ENCODE measurements at regions not wholly inside any gene's neighbourhood (a gene's known extent, or its start where the extent isn't known, plus 50 kb on each side); places are given as distances from the start of the nearest gene placed in this dataset.
A peak's percentile ranks its signal among the peaks of the same experiment; 100 is the strongest.

DNA sequence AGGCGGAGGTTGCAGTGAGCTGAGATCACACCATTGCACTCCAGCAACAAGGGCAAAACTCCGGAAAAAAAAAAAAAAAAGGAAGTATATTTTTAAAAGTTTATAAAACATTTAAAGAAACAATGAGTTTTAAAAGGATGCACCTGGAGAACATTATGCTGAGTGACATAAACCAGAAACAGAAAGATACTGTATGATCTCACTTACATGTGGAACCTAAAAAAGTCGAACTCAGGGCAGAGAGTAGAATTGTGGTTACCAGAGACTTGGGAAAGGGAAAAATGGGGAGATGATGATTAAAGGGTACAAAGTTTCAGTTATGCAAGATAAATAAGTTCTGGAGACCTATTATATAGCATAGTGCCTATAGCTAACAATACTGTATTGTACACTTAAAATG lies 52.8 kb upstream of the RTN4 start:
- intact Hi-C loops (cut with micrococcal nuclease; ENCODE audit: unreplicated experiment) = no loop called here
- FAIRE-seq = no peak
- no peak overlapping the region for H3K27ac ChIP-seq (ENCODE audit: extremely low read length, insufficient read depth, low read length)
- no peaks in the 10 kb centered on the region for H3K9me3 ChIP-seq (ENCODE audit: low read length)
- in situ Hi-C loops (cut with HindIII; ENCODE audit: extremely low pct_ligation_motif_present, low pct_unique_long_range_greater_than_20kb) = no loop called here
- CTCF ChIA-PET (ENCODE audit: low intra/inter-chr PET ratio, low total read pairs) = no interaction called here
- DNase-seq (ENCODE audit: low spot score) = peak; percentile 24
- ATAC-seq = no peak
- H3K79me2 ChIP-seq (ENCODE audit: insufficient read depth, low read length) = no peaks in the 10 kb centered on the region
- no peaks in the 10 kb centered on the region for H3K27me3 ChIP-seq (ENCODE audit: control insufficient read depth in 1 of 2, insufficient read depth in 2 of 2, low read length in 2 of 2)
- H3K36me3 ChIP-seq (replicated peaks in 1 of 2; ENCODE audit: control insufficient read depth in 1 of 2, insufficient read depth in 2 of 2, low read length in 2 of 2) = no peaks in the 10 kb centered on the region
- H2AFZ ChIP-seq (ENCODE audit: low read length) = no peak overlapping the region
- no peaks in the 10 kb centered on the region for H4K20me1 ChIP-seq (ENCODE audit: insufficient read depth, low read length)
- no peak overlapping the region for H3K4me3 ChIP-seq (replicated peaks in 1 of 3; ENCODE audit: insufficient read depth in 1 of 3, low read depth in 2 of 3, low read length in 3 of 3)
- TF ChIP-seq, protein P1, sequence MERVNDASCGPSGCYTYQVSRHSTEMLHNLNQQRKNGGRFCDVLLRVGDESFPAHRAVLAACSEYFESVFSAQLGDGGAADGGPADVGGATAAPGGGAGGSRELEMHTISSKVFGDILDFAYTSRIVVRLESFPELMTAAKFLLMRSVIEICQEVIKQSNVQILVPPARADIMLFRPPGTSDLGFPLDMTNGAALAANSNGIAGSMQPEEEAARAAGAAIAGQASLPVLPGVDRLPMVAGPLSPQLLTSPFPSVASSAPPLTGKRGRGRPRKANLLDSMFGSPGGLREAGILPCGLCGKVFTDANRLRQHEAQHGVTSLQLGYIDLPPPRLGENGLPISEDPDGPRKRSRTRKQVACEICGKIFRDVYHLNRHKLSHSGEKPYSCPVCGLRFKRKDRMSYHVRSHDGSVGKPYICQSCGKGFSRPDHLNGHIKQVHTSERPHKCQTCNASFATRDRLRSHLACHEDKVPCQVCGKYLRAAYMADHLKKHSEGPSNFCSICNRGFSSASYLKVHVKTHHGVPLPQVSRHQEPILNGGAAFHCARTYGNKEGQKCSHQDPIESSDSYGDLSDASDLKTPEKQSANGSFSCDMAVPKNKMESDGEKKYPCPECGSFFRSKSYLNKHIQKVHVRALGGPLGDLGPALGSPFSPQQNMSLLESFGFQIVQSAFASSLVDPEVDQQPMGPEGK (CRISPR knock-in tag; IDR thresholded peaks at IDR 0.05) = no peak
- TF ChIP-seq, protein P2, sequence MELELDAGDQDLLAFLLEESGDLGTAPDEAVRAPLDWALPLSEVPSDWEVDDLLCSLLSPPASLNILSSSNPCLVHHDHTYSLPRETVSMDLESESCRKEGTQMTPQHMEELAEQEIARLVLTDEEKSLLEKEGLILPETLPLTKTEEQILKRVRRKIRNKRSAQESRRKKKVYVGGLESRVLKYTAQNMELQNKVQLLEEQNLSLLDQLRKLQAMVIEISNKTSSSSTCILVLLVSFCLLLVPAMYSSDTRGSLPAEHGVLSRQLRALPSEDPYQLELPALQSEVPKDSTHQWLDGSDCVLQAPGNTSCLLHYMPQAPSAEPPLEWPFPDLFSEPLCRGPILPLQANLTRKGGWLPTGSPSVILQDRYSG (CRISPR knock-in tag; IDR thresholded peaks at IDR 0.05) = no peak
- no peak for TF ChIP-seq ELF3 (CRISPR knock-in tag; IDR thresholded peaks at IDR 0.05)
- no peak for TF ChIP-seq FOSL1 (CRISPR knock-in tag; IDR thresholded peaks at IDR 0.05; ENCODE audit: borderline replicate concordance)
- no peak for TF ChIP-seq ZFP62 (CRISPR knock-in tag; IDR thresholded peaks at IDR 0.05)
- peaks cover 21% of the 10 kb centered on the region for H3K4me1 ChIP-seq (ENCODE audit: insufficient read depth, low read length)
- H3K9ac ChIP-seq (ENCODE audit: insufficient read depth, low read depth, low read length) = no peak overlapping the region
- no TSS peak for BruUV-seq (replicated peaks)
- no peak overlapping the region for H3K4me2 ChIP-seq (ENCODE audit: low read depth, low read length)
- 49% methylated on average over 3 of the region's 3 CpGs for WGBS (ENCODE audit: low lambda C conversion rate)
- POLR2A ChIA-PET = no interaction called here

DNA sequence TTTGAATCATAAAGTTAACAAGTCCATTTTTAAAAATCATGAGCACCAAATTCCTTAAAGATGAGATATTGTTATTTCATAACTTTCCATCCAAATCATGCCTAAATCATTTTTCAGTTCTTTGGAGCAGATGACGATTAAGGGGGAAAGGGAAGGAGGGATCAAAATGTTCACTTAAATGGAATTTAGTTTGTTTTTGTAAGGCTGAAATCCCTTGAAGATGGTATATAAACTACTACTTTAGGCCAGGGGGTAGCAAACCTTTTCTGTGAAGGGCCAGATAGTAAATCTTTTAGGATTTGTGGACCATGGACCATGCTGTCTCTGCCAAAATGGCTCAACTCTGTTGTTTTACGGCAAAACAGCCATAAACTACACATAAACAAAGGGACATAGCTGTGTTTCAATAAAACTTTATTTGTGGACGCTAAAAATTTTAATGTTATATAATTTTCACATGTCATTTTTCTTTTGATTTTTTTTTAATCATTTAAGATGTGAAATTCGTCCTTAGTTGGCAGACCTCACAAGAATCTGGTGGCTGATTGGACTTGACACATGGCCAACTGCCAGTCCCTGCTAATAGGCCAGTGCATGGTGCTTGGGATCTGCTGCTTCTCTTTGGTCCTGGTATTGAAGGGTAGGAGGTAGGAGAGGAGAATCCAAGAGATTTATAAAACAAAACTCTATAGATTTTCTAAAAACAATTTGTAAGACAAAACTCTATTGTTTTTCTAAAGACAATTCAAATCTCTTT lies 52.0 kb upstream of the RTN4 start:
- Histone ChIP-seq H3K4me2 (ENCODE audit: low read depth, low read length) (no peak overlapping the region), H3K4me3 (replicated peaks in 1 of 3; ENCODE audit: insufficient read depth in 1 of 3, low read depth in 2 of 3, low read length in 3 of 3) (no peak overlapping the region), H4K20me1 (ENCODE audit: insufficient read depth, low read length) (no peaks in the 10 kb centered on the region), H3K79me2 (ENCODE audit: insufficient read depth, low read length) (no peaks in the 10 kb centered on the region), H2AFZ (ENCODE audit: low read length) (no peak overlapping the region), H3K4me1 (ENCODE audit: insufficient read depth, low read length) (peaks cover 21% of the 10 kb centered on the region), H3K27me3 (ENCODE audit: control insufficient read depth in 1 of 2, insufficient read depth in 2 of 2, low read length in 2 of 2) (no peaks in the 10 kb centered on the region), H3K36me3 (replicated peaks in 1 of 2; ENCODE audit: control insufficient read depth in 1 of 2, insufficient read depth in 2 of 2, low read length in 2 of 2) (no peaks in the 10 kb centered on the region), H3K27ac (ENCODE audit: extremely low read length, insufficient read depth, low read length) (no peak overlapping the region), H3K9me3 (ENCODE audit: low read length) (no peaks in the 10 kb centered on the region), H3K9ac (ENCODE audit: insufficient read depth, low read depth, low read length) (no peak overlapping the region)
- in situ Hi-C loops (cut with HindIII; ENCODE audit: extremely low pct_ligation_motif_present, low pct_unique_long_range_greater_than_20kb) (no loop called here), intact Hi-C loops (cut with micrococcal nuclease; ENCODE audit: unreplicated experiment) (no loop called here)
- FAIRE-seq = no peak
- ATAC-seq = no peak
- no TSS peak for BruUV-seq (replicated peaks)
- ChIA-PET CTCF (ENCODE audit: low intra/inter-chr PET ratio, low total read pairs) (no interaction called here), POLR2A (no interaction called here)
- no peak for DNase-seq (ENCODE audit: low spot score)
- WGBS (ENCODE audit: low lambda C conversion rate) = 66% methylated on average over 4 of the region's 4 CpGs
- TF ChIP-seq, protein P3, sequence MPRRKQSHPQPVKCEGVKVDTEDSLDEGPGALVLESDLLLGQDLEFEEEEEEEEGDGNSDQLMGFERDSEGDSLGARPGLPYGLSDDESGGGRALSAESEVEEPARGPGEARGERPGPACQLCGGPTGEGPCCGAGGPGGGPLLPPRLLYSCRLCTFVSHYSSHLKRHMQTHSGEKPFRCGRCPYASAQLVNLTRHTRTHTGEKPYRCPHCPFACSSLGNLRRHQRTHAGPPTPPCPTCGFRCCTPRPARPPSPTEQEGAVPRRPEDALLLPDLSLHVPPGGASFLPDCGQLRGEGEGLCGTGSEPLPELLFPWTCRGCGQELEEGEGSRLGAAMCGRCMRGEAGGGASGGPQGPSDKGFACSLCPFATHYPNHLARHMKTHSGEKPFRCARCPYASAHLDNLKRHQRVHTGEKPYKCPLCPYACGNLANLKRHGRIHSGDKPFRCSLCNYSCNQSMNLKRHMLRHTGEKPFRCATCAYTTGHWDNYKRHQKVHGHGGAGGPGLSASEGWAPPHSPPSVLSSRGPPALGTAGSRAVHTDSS (CRISPR knock-in tag; conservative IDR thresholded peaks at IDR 0.05) = no peak
- no peak for TF ChIP-seq NR2F2 (IDR thresholded peaks at IDR 0.05; ENCODE audit: borderline replicate concordance, low read depth)
- TF ChIP-seq, protein P4, sequence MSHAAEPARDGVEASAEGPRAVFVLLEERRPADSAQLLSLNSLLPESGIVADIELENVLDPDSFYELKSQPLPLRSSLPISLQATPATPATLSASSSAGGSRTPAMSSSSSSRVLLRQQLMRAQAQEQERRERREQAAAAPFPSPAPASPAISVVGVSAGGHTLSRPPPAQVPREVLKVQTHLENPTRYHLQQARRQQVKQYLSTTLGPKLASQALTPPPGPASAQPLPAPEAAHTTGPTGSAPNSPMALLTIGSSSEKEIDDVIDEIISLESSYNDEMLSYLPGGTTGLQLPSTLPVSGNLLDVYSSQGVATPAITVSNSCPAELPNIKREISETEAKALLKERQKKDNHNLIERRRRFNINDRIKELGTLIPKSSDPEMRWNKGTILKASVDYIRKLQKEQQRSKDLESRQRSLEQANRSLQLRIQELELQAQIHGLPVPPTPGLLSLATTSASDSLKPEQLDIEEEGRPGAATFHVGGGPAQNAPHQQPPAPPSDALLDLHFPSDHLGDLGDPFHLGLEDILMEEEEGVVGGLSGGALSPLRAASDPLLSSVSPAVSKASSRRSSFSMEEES (CRISPR knock-in tag; IDR thresholded peaks at IDR 0.05) = no peak
- TF ChIP-seq ZNF343 (CRISPR knock-in tag; IDR thresholded peaks at IDR 0.05) = no peak
- TF ChIP-seq CREB1 (IDR thresholded peaks at IDR 0.05) = no peak
- no peak for TF ChIP-seq CREB1 (CRISPR knock-in tag; IDR thresholded peaks at IDR 0.05)
- TF ChIP-seq ASH2L (IDR thresholded peaks at IDR 0.05; ENCODE audit: insufficient read length, low read depth, low read length) = no peak
- TF ChIP-seq ONECUT2 (CRISPR knock-in tag; IDR thresholded peaks at IDR 0.05) = no peak

Measured in HepG2 (cell line).